ENCODE measurements at regions not wholly inside any gene's neighbourhood (a gene's known extent, or its start where the extent isn't known, plus 50 kb on each side); places are given as distances from the start of the nearest gene placed in this dataset.

DNA sequence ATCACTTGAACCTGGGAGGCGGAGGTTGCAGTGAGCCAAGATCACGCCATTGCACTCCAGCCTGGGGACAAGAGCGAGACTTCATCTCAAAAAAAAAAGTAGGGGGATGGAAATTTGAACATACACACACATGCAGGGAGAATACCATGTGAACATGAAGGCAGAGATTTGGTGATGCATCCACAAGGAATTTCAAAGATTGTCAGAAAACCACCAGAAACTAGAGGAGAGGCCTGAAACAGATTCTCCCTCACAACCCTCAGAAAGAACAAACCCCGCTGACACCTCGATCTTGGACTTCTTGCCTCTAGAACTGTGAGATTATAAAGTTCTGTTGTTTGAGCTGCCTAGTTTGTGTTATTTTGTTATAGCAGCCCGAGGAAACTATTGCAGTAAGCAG lies 125.5 kb downstream of the GPX5 start:
- TF ChIP-seq REST (IDR thresholded peaks at IDR 0.05; ENCODE audit: insufficient read depth in 1 of 2, low read depth in 2 of 2, low read length in 2 of 2) (no peak), SIN3A (IDR thresholded peaks at IDR 0.05; ENCODE audit: borderline replicate concordance, insufficient read depth, low read length) (no peak), POLR2AphosphoS5 (IDR thresholded peaks at IDR 0.05; ENCODE audit: low read depth, low read length) (no peak), TAF1 (IDR thresholded peaks at IDR 0.05; ENCODE audit: borderline replicate concordance, insufficient read depth, low read length) (no peak), FOXP2 (optimal IDR thresholded peaks at IDR 0.05; ENCODE audit: borderline replicate concordance, extremely low read depth, extremely low read length, insufficient read depth) (no peak)

GRCh38 chr6:28653876-28654275 lies 128.2 kb downstream of the GPX5 start:
- TF ChIP-seq FOXP2 (optimal IDR thresholded peaks at IDR 0.05; ENCODE audit: borderline replicate concordance, extremely low read depth, extremely low read length, insufficient read depth) (no peak), POLR2AphosphoS5 (IDR thresholded peaks at IDR 0.05; ENCODE audit: low read depth, low read length) (no peak), REST (IDR thresholded peaks at IDR 0.05; ENCODE audit: insufficient read depth in 1 of 2, low read depth in 2 of 2, low read length in 2 of 2) (no peak), SIN3A (IDR thresholded peaks at IDR 0.05; ENCODE audit: borderline replicate concordance, insufficient read depth, low read length) (no peak), TAF1 (IDR thresholded peaks at IDR 0.05; ENCODE audit: borderline replicate concordance, insufficient read depth, low read length) (no peak)

DNA sequence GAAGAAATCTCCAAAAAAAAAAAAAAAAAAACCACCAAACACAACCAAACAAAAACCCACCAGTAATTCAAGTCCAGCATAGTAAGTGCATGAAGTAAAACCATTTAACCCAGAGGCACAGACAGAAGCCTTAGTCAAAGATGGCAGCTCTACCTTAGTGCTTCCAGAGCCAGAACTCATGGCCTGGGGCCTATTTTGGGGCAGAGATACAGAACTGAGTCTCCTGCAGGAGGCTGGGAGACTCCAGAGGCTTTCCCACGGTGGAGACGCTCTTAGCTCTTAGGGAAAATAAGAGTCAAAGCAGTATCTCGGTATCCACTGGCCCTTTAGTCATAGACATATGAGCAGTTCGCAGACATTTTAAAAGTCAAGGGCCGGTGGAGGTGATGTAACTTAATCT lies 129.5 kb downstream of the GPX5 start:
- TF ChIP-seq TAF1 (IDR thresholded peaks at IDR 0.05; ENCODE audit: borderline replicate concordance, insufficient read depth, low read length) (no peak), SIN3A (IDR thresholded peaks at IDR 0.05; ENCODE audit: borderline replicate concordance, insufficient read depth, low read length) (no peak), POLR2AphosphoS5 (IDR thresholded peaks at IDR 0.05; ENCODE audit: low read depth, low read length) (no peak), FOXP2 (optimal IDR thresholded peaks at IDR 0.05; ENCODE audit: borderline replicate concordance, extremely low read depth, extremely low read length, insufficient read depth) (no peak), REST (IDR thresholded peaks at IDR 0.05; ENCODE audit: insufficient read depth in 1 of 2, low read depth in 2 of 2, low read length in 2 of 2) (no peak)

- TF ChIP-seq POLR2AphosphoS5 (IDR thresholded peaks at IDR 0.05; ENCODE audit: low read depth, low read length) (no peak), REST (IDR thresholded peaks at IDR 0.05; ENCODE audit: insufficient read depth in 1 of 2, low read depth in 2 of 2, low read length in 2 of 2) (no peak), TAF1 (IDR thresholded peaks at IDR 0.05; ENCODE audit: borderline replicate concordance, insufficient read depth, low read length) (no peak)
Measured at GRCh38 chr6:28656715-28657114, 131.0 kb downstream of the GPX5 start.

- TF ChIP-seq SIN3A (IDR thresholded peaks at IDR 0.05; ENCODE audit: borderline replicate concordance, insufficient read depth, low read length) (no peak), POLR2AphosphoS5 (IDR thresholded peaks at IDR 0.05; ENCODE audit: low read depth, low read length) (no peak), FOXP2 (optimal IDR thresholded peaks at IDR 0.05; ENCODE audit: borderline replicate concordance, extremely low read depth, extremely low read length, insufficient read depth) (no peak), REST (IDR thresholded peaks at IDR 0.05; ENCODE audit: insufficient read depth in 1 of 2, low read depth in 2 of 2, low read length in 2 of 2) (no peak), TAF1 (IDR thresholded peaks at IDR 0.05; ENCODE audit: borderline replicate concordance, insufficient read depth, low read length) (no peak)
Measured at GRCh38 chr6:28657381-28657768, 131.7 kb downstream of the GPX5 start.
